Endothelial cell of umbilical vein (primary cell): ENCODE measurements at regions not wholly inside any gene's neighbourhood (a gene's known extent, or its start where the extent isn't known, plus 50 kb on each side); places are given as distances from the start of the nearest gene placed in this dataset.

ENCODE experiments used
- EZH2 ChIP-seq: IDR thresholded peaks from 2 replicates; pipeline ENCODE4 v1.6.1; 2012; ENCODE audit warnings: borderline replicate concordance, low read depth, mild to moderate bottlenecking, moderate library complexity, low read length, inconsistent platforms; ENCODE audit not compliant: severe bottlenecking
- JUN ChIP-seq: IDR thresholded peaks from 2 replicates; pipeline ENCODE4 v1.6.1; 2011; ENCODE audit warnings: borderline replicate concordance, low read depth; ENCODE audit not compliant: insufficient read length, insufficient read depth
- MYC ChIP-seq: IDR thresholded peaks from one replicate; pipeline ENCODE4 v1.6.1; 2011; ENCODE audit warnings: mild to moderate bottlenecking, low read depth, low read length
- POLR2A ChIP-seq: IDR thresholded peaks from 2 replicates; pipeline ENCODE4 v1.6.1; 2012; ENCODE audit warnings: low read depth, mild to moderate bottlenecking, control low read depth, low read length
- POLR2AphosphoS5 ChIP-seq: IDR thresholded peaks from 2 replicates; pipeline ENCODE4 v1.6.1; 2012; ENCODE audit warnings: low read depth, mild to moderate bottlenecking, control low read depth, low read length, moderate library complexity; ENCODE audit not compliant: insufficient read depth
- TF ChIP-seq, protein P1 (sequence below): IDR thresholded peaks from 2 replicates; pipeline ENCODE4 v1.6.1; 2011; ENCODE audit not compliant: insufficient read depth, insufficient read length
- TF ChIP-seq, protein P2 (sequence below), 2 donors: IDR thresholded peaks; 1 replicate in 1 of 2; 2 replicates in 1 of 2; pipeline ENCODE4 v1.5.1; 2011; ENCODE audit warnings: low read length in 2 of 2, mild to moderate bottlenecking in 2 of 2, moderate library complexity in 2 of 2, control low read depth in 1 of 2, inconsistent platforms in 1 of 2, low read depth in 1 of 2; ENCODE audit not compliant: insufficient read depth in 1 of 2; ENCODE audit errors: extremely low read depth in 1 of 2

DNA sequence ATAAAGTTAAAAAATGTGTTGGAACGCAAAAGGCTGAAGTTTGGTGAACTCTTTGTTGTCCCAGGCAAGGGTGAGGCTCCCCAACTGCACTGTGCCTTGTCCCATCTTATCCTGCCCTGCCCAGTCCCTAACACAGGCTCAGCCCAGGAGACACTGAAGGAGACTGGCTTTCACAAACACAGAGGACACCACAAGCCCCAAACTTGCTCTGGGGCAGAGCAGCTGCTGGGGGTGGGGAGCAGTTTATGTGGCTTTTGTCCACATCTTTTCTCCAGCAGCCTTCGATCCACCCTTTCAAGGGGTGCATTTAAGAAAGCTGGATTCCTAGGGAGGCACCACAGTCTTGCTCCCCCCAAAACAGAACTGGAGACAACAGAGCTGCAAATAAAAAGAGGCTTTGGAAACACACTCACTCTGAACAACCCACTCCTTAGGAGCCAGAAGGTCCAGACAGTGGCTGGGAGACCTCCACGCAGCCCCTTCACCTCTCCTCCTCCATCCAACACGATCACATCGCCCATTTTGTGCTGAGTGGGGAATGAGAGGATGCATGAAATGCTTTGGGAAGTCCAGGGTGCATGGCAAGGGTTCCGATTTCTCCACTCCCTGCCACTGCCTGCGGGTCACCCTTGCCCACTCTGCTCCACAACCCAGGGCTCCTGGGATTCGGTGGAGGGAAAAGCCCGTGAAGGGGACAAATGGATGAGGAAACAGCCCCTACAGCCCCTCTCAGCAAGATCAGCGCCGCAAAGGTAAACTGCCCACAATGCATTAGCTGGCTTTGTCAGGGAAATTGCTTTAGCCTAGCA lies 260.5 kb upstream of the TLE3 start:
- TF ChIP-seq EZH2 (no peak), POLR2A (no peak), POLR2AphosphoS5 (no peak), JUN (no peak), MYC (no peak)
- TF ChIP-seq, protein P1, sequence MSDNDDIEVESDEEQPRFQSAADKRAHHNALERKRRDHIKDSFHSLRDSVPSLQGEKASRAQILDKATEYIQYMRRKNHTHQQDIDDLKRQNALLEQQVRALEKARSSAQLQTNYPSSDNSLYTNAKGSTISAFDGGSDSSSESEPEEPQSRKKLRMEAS = no peak
- TF ChIP-seq, protein P2, sequence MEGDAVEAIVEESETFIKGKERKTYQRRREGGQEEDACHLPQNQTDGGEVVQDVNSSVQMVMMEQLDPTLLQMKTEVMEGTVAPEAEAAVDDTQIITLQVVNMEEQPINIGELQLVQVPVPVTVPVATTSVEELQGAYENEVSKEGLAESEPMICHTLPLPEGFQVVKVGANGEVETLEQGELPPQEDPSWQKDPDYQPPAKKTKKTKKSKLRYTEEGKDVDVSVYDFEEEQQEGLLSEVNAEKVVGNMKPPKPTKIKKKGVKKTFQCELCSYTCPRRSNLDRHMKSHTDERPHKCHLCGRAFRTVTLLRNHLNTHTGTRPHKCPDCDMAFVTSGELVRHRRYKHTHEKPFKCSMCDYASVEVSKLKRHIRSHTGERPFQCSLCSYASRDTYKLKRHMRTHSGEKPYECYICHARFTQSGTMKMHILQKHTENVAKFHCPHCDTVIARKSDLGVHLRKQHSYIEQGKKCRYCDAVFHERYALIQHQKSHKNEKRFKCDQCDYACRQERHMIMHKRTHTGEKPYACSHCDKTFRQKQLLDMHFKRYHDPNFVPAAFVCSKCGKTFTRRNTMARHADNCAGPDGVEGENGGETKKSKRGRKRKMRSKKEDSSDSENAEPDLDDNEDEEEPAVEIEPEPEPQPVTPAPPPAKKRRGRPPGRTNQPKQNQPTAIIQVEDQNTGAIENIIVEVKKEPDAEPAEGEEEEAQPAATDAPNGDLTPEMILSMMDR (IDR thresholded peaks at IDR 0.05; ENCODE audit: extremely low read depth in 1 of 2, insufficient read depth in 1 of 2, low read depth in 1 of 2, low read length in 2 of 2) = no peak
